Activated naive CD4-positive, alpha-beta T cell treated with Interleukin-2 at 50 U/mL for 16 hours (primary cell): ENCODE measurements at regions not wholly inside any gene's neighbourhood (a gene's known extent, or its start where the extent isn't known, plus 50 kb on each side); places are given as distances from the start of the nearest gene placed in this dataset.

ENCODE experiments used
- DNase-seq: peaks from one replicate; pipeline ENCODE4 v3.0.0-alpha.2; 2020

GRCh38 chr13:52975969-52976368 lies 52.6 kb upstream of the OLFM4 start:
- no peak for DNase-seq

DNA sequence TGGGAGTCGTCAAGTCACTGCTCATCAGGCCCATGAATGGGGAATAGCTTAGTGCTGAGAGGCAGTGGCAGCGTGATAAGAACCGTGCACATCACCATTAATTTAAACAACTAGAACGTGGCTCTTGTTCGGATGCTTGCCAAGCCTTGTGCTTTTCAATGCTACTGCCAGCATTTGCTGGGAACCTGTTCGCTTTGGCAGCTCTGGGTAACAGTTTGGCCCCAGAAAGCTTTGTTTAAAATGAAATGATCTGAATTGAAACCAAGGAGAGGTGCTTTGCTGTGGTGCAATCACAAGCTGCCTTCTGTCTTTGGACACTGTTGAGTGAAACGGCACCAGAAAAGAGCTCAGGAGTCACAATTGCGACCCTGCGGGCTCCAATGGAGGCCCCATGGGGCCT lies 53.5 kb upstream of the OLFM4 start:
- no peak for DNase-seq

- no peak for DNase-seq
These were observed 53.9 kb upstream of the OLFM4 start for GRCh38 chr13:52974711-52975110.

- DNase-seq: no peak
These were observed 59.2 kb upstream of the OLFM4 start for GRCh38 chr13:52969373-52969772.

GRCh38 chr13:52968074-52968700 lies 60.4 kb upstream of the OLFM4 start:
- DNase-seq: peak; percentile 63

DNA sequence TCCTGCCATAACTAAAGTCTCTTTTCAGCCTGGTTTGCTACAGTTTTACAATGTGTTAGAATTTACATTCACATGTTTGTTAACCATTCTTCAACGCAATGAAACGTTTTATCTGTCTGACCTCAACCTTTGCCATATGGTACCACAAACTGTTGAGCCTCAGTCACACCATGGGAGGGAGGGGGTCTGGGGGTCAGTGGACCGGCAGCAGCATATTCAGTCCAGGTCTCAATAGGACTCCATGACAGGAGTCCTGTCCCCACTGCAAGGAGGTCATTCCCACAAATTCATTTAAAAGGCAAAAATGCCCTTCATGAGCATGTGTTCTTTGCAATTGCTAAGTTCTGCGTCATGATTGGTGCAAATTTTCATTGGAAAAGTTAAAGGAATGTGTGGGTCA lies 66.6 kb upstream of the OLFM4 start:
- DNase-seq: no peak

- no peak for DNase-seq
These were observed 67.2 kb upstream of the OLFM4 start for GRCh38 chr13:52961256-52961910.

DNA sequence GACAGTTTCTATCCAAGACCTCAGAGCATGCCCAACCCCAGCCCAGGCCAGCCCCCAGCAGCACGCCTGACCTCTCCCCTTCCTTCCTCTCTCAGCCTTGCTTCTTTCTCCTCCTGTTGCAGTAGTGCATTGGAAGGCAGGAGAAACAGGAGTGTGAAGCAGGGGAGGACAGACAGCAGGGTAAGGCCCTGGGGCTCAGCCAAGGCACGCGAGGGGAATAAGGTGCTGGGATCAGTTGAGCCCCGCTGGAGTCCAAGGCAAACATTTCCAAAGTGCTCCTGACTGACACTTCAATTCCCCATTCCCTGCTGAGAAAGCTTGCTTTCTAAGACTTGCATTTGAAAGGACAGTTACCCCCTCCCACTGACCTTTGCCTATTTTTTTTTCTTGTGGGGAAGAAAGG lies 73.1 kb upstream of the OLFM4 start:
- DNase-seq: no peak

DNA sequence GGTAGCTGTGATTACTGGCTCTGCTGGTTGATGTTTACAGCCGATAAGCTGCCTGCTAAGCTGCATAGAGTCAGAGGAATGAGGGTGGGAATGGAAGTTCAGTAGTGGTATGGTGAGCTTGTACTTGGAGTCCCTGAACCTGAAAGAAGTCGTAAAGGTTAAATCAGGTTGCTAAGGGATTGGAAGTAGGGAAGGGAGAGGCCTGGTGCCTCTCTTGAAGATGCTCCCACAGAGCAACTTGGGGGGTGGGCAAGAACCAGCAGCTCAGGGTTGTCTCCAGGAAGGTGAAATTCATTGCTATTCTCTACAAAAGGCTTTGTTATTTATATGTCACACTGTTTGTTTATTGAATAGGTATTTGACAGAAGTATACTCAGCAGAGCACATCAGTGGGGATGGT lies 73.8 kb upstream of the OLFM4 start:
- no peak for DNase-seq

DNA sequence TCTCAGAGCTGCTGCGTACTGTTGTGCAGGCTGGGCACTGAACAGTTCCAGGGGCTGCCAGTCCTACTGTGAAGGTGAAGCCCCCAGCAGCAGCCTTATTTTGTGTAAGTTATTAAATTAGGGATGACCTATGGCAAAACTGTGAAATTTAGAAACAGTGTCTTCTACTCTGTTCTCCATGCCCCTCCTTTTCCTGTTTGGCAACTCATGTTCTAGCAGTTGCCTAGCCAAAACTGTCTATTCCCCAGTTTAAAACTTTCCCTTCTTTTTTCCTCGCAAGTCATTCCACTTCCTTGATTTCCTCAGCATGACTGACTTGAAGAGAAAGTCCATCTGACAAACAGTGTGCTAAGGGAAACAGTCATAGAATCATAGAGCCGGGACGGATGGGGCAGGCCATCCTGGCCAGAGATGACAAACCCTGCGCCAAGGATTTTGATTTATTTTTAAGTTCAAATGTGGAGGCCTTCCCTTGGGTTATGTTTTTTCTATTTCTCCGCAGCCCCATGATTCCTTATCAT lies 78.1 kb upstream of the OLFM4 start:
- DNase-seq: no peak

GRCh38 chr13:52949742-52950141 lies 78.9 kb upstream of the OLFM4 start:
- no peak for DNase-seq

- DNase-seq: no peak
These were observed 79.6 kb upstream of the OLFM4 start for GRCh38 chr13:52949044-52949443.

DNA sequence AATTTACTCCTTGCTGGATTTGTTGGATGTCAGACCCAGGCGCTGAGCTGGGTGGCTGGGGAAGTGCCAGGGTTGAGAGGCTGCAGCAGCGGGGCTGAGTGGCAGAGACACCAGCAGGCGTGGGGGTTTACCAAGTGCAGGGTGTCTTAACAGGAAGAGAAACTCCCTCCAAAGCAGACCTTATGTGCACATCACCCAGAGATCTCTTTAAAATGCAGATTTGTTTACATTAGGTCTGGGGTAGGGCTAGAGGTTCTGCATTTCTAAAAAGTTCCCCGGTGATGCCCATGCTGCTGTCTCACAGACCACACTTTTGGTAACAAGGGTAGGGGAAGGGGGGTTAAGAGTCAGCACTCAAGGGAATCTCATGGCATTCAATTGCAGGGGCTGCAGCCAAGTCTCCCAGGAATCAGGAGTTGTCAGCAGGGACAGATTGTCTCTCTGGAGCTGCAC lies 80.7 kb upstream of the OLFM4 start:
- no peak for DNase-seq

DNA sequence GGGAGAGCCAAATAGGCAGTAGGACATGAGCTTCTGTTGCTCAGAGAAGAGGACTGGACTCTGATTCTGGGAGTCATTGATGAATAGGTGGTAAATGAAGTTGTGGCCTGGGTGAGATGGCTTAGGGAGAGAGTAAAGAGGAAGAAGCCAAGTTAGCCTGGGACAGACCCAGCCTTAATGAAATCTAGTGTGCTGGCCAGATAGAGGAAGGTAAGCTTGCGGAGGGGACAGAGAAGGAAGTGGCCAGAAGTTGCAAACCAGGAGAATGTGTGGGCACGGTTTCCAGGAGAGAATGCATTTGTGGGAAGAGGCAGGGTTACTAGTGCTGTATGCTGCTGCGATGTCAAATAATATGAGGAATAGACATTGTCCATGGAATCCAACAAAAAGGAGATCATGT lies 83.3 kb upstream of the OLFM4 start:
- DNase-seq: no peak

DNA sequence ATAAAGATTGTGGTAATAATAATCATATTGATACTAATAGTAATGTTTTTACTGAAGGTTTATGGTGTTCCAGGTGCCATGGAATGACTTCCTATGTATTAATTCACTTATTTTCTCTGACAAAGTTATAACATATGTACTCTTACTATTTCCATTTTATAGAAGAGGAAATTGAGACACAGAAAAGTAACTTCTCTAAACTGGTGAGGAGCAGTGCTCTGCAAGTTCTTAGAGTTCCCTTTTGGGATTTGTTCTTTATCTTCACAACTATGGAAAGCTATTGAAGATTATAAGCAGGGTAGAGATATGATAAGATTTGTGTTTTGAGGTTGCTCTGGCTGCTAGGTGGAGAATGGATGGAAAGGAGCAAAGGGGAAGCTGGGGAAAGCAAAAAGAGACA lies 83.9 kb upstream of the OLFM4 start:
- DNase-seq: no peak

- DNase-seq: no peak
These were observed 89.6 kb upstream of the PCDH8 start for GRCh38 chr13:52938065-52938464.

GRCh38 chr13:52936806-52937205 lies 88.4 kb upstream of the PCDH8 start:
- DNase-seq: no peak

GRCh38 chr13:52934258-52934657 lies 85.8 kb upstream of the PCDH8 start:
- no peak for DNase-seq

GRCh38 chr13:52933547-52934210 lies 85.2 kb upstream of the PCDH8 start:
- no peak for DNase-seq

DNA sequence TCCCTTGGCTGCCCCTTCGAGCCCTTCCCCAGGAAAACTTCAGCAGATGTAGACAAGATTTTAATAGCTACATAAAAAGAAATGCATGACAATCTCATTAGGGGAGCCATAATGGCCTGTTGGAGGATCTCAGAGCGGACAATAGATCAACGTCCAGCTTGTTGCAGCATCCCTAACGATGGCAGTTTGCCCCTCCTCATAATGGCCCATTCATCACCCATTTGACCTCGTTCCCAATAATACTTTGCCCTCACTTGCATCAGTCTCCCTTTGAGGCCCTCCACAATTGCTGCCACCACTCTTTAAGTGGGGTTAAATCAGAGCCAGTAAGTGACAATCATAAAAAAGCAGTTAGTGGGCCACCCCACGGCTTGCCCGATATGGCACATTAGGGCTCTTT lies 84.7 kb upstream of the PCDH8 start:
- DNase-seq: no peak

DNA sequence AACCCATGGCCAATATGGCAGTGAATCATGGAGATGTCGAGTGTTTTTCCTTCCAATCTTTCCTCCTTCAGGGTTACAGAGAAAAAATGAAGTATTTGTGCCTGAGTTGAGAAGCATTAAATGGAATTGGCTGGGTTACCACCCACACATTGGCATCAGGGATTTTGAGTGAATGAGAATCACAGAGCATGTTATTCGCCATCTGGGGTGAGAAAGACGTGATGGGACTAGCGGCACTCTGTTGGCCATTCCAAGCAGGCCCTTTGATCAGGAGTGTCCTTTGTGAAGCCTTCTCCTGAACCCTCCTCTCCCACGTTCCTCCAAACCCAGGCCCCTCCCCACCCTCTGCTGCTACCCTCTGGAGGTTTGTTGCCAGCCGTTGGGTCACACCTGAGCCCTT lies 84.2 kb upstream of the PCDH8 start:
- DNase-seq: no peak

GRCh38 chr13:52931539-52932431 lies 83.3 kb upstream of the PCDH8 start:
- DNase-seq: no peak

- DNase-seq: no peak
These were observed 82.7 kb upstream of the PCDH8 start for GRCh38 chr13:52931131-52931530.
